Calu3 (cell line): ENCODE measurements at regions not wholly inside any gene's neighbourhood (a gene's known extent, or its start where the extent isn't known, plus 50 kb on each side); places are given as distances from the start of the nearest gene placed in this dataset.
A peak's percentile ranks its signal among the peaks of the same experiment; 100 is the strongest.
"Not testable (repeated sequence)": the region's sequence is repeated elsewhere in the genome, so short reads cannot be mapped to it uniquely, and the experiment has no call there.

ENCODE experiments used
- BruUV-seq: library from RNA; stranded (reverse); fragments of 400-500 nt; replicated peaks from 2 replicates; lab custom pipeline; 2021; lab: Mats Ljungman, UMichigan
- CTCF ChIA-PET: fragments of 300-600 bp; sonication (Branson Sonifier 250); formaldehyde crosslinking; loops from one replicate; lab custom pipeline; 2022; ENCODE audit warnings: antibody characterized with exemption; lab: Charles Lee
- DNase-seq: peaks from one replicate; pipeline ENCODE4 v3.0.0; 2022
- H3K27ac Mint-ChIP-seq: one replicate; pipeline ENCODE4 v1.8.0; 2022; ENCODE audit warnings: mixed read lengths; ENCODE audit not compliant: unreplicated experiment
- H3K27me3 Mint-ChIP-seq: one replicate; pipeline ENCODE4 v1.8.0; 2022; ENCODE audit warnings: mixed read lengths; ENCODE audit not compliant: unreplicated experiment
- H3K36me3 Mint-ChIP-seq: one replicate; pipeline ENCODE4 v1.8.0; 2022; ENCODE audit warnings: mild to moderate bottlenecking, moderate library complexity, mixed read lengths; ENCODE audit not compliant: insufficient read depth, unreplicated experiment
- H3K4me1 Mint-ChIP-seq: one replicate; pipeline ENCODE4 v1.8.0; 2022; ENCODE audit warnings: mild to moderate bottlenecking, low read depth, mixed read lengths; ENCODE audit not compliant: unreplicated experiment
- H3K4me3 Mint-ChIP-seq: one replicate; pipeline ENCODE4 v1.8.0; 2022; ENCODE audit warnings: mild to moderate bottlenecking, low read depth, moderate library complexity, mixed read lengths; ENCODE audit not compliant: unreplicated experiment
- H3K9me3 Mint-ChIP-seq: one replicate; pipeline ENCODE4 v1.8.0; 2022; ENCODE audit warnings: low read depth, mixed read lengths; ENCODE audit not compliant: unreplicated experiment
- CTCF ChIP-seq: fragments of 200-600 bp; IDR thresholded peaks from one replicate; pipeline ENCODE4 v1.8.0; 2022; ENCODE audit warnings: antibody characterized with exemption; ENCODE audit not compliant: unreplicated experiment
- intact Hi-C: fragments of 100-400 bp; cut with micrococcal nuclease; formaldehyde crosslinking; loops from one replicate; pipeline ENCODE4 v1.10.0; 2022; ENCODE audit not compliant: unreplicated experiment

DNA sequence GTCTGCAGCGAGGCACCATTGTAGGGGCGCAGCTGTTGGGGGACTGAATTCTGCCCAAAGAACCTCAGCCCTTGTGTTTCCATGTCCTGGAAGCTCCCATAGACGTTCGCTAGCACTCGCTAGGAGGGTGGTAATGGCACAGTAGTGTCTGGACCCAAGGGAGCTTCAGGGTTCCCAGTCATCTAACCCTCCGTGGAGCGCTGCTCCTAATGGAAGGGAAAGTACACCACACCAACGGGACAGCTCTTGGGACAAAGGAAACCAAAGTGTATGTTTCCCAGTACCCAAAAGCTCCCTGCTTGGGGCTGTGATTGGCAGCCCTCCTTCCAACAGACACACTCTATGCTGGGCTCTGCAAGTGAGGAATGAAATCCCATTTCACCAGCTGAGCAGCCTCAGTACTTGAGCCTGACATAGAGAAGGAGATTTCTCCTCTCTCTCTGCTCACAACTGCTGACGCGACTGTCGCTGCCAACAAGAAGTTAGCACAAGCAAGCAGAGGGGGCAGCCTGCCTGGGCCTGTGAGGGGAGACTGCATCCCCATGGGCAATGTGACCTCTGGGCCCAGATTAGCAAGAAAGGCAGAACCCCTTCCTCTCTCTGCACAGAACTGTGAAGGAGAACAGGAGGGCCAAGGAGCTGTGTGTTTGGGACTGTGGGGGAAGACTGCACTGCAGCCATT, 67.6 kb upstream of the SMARCAD1 start:
- Mint-ChIP-seq H3K27me3 (no peaks in the 10 kb centered on the region), H3K4me3 (no peak overlapping the region), H3K9me3 (no peaks in the 10 kb centered on the region), H3K36me3 (no peaks in the 10 kb centered on the region), H3K27ac (no peak overlapping the region), H3K4me1 (no peaks in the 10 kb centered on the region)
- TF ChIP-seq CTCF, result no peak
- DNase-seq, result no peak
- CTCF ChIA-PET, result no interaction called here
- no TSS peak for BruUV-seq
- intact Hi-C loops, result no loop called here

GRCh38 chr4:94141001-94141400, 66.7 kb upstream of the SMARCAD1 start:
- H3K27me3 Mint-ChIP-seq, result no peaks in the 10 kb centered on the region
- TF ChIP-seq CTCF, result no peak
- CTCF ChIA-PET, result no interaction called here
- no peaks in the 10 kb centered on the region for H3K36me3 Mint-ChIP-seq
- BruUV-seq, result no TSS peak
- no peak for DNase-seq
- intact Hi-C loops, result no loop called here
- H3K4me3 Mint-ChIP-seq, result no peak overlapping the region
- no peaks in the 10 kb centered on the region for H3K9me3 Mint-ChIP-seq
- no peaks in the 10 kb centered on the region for H3K4me1 Mint-ChIP-seq
- no peak overlapping the region for H3K27ac Mint-ChIP-seq

GRCh38 chr4:94148052-94148451, 59.6 kb upstream of the SMARCAD1 start:
- peak overlapping the region; percentile 35 for H3K4me3 Mint-ChIP-seq
- H3K27ac Mint-ChIP-seq, CTCF ChIA-PET, H3K9me3 Mint-ChIP-seq, H3K27me3 Mint-ChIP-seq, H3K4me1 Mint-ChIP-seq, BruUV-seq, H3K36me3 Mint-ChIP-seq, intact Hi-C loops: not testable (repeated sequence)
- DNase-seq, result peak; percentile 82

DNA sequence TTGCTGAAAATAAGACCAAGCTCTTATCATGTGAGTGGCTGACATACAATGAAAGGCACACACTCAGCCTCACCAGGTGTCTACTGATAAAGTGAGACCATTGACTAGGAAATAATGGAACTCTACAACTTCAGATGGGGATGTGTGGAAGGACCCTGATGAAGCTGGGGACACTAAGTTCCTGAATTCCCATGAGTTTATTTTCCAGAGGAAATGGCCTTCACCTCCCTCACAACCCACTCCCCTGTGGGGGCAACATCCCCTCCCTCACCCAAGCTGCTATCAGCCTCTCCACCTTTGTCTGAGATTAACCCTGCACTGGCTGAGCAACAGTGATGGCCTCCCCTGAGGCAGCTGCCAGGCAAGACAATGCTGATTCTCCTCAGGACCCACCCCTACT, 55.2 kb upstream of the SMARCAD1 start:
- intact Hi-C loops, result no loop called here
- Mint-ChIP-seq H3K27me3 (no peaks in the 10 kb centered on the region), H3K36me3 (no peaks in the 10 kb centered on the region), H3K27ac (no peak overlapping the region), H3K4me3 (no peak overlapping the region), H3K9me3 (no peaks in the 10 kb centered on the region), H3K4me1 (no peaks in the 10 kb centered on the region)
- TF ChIP-seq CTCF, result no peak
- no TSS peak for BruUV-seq
- CTCF ChIA-PET, result no interaction called here
- DNase-seq, result no peak

GRCh38 chr4:94155404-94155803, 52.3 kb upstream of the SMARCAD1 start:
- CTCF ChIA-PET, H3K36me3 Mint-ChIP-seq, H3K9me3 Mint-ChIP-seq, BruUV-seq, intact Hi-C loops, H3K4me1 Mint-ChIP-seq, H3K4me3 Mint-ChIP-seq, H3K27me3 Mint-ChIP-seq, DNase-seq, H3K27ac Mint-ChIP-seq: not testable (repeated sequence)
